WTC11 (cell line): ENCODE measurements at regions not wholly inside any gene's neighbourhood (a gene's known extent, or its start where the extent isn't known, plus 50 kb on each side); places are given as distances from the start of the nearest gene placed in this dataset.
"Not testable (repeated sequence)": the region's sequence is repeated elsewhere in the genome, so short reads cannot be mapped to it uniquely, and the experiment has no call there.

ENCODE experiments used
- ATAC-seq: fragments of 200-7000 bp; cut with Tn5 transposase; 2 replicates; pipeline ENCODE4 v1.10.0; 2021; ENCODE audit warnings: mild to moderate bottlenecking, moderate library complexity
- CTCF ChIA-PET: fragments of 300-600 bp; sonication (Branson Sonifier 250); formaldehyde crosslinking; loops from one replicate; lab custom pipeline; 2021; ENCODE audit warnings: antibody characterized with exemption; lab: Charles Lee
- POLR2A ChIA-PET: fragments of 350-600 bp; sonication (Branson Sonifier 250); formaldehyde crosslinking; loops from one replicate; lab custom pipeline; 2021; ENCODE audit warnings: antibody characterized with exemption; lab: Charles Lee
- DNase-seq: peaks from one replicate; pipeline ENCODE4 v3.0.0; 2021; ENCODE audit warnings: low spot score
- H3K27ac Mint-ChIP-seq: 2 replicates; pipeline ENCODE4 v1.8.0; 2021; ENCODE audit warnings: mixed read lengths
- H3K27me3 Mint-ChIP-seq: 2 replicates; pipeline ENCODE4 v1.8.0; 2021; ENCODE audit warnings: low read depth, mild to moderate bottlenecking, moderate library complexity, mixed read lengths
- H3K36me3 Mint-ChIP-seq: 2 replicates; pipeline ENCODE4 v1.8.0; 2021; ENCODE audit warnings: mixed read lengths
- H3K4me1 Mint-ChIP-seq: 2 replicates; pipeline ENCODE4 v1.8.0; 2022; ENCODE audit warnings: mixed read lengths
- H3K4me3 Mint-ChIP-seq: 2 replicates; pipeline ENCODE4 v1.8.0; 2021; ENCODE audit warnings: mild to moderate bottlenecking, moderate library complexity, mixed read lengths
- H3K9me3 Mint-ChIP-seq: 2 replicates; pipeline ENCODE4 v1.8.0; 2021; ENCODE audit warnings: mixed read lengths
- ARID4B ChIP-seq: sonication (generic); formaldehyde crosslinking; IDR thresholded peaks from 2 replicates; pipeline ENCODE4 v1.8.0; 2023; ENCODE audit warnings: missing genetic modification reagents, mild to moderate bottlenecking, borderline replicate concordance
- CTCF ChIP-seq: fragments of 200-600 bp; IDR thresholded peaks from 2 replicates; pipeline ENCODE4 v1.8.0; 2022; ENCODE audit warnings: antibody characterized with exemption
- ESRRA ChIP-seq: sonication (generic); formaldehyde crosslinking; IDR thresholded peaks from 2 replicates; pipeline ENCODE4 v1.8.1; 2022; ENCODE audit warnings: mild to moderate bottlenecking, missing genetic modification reagents, borderline replicate concordance
- FOXP4 ChIP-seq: sonication (generic); formaldehyde crosslinking; IDR thresholded peaks from 2 replicates; pipeline ENCODE4 v1.8.0; 2022; ENCODE audit warnings: mild to moderate bottlenecking, missing genetic modification reagents
- USF1 ChIP-seq: sonication (generic); formaldehyde crosslinking; IDR thresholded peaks from 2 replicates; pipeline ENCODE4 v1.8.0; 2022; ENCODE audit warnings: mild to moderate bottlenecking, missing genetic modification reagents
- USF2 ChIP-seq: sonication (generic); formaldehyde crosslinking; IDR thresholded peaks from 2 replicates; pipeline ENCODE4 v1.8.1; 2023; ENCODE audit warnings: mild to moderate bottlenecking, missing genetic modification reagents, moderate library complexity
- ZNF121 ChIP-seq: sonication (generic); formaldehyde crosslinking; IDR thresholded peaks from 2 replicates; pipeline ENCODE4 v1.8.0; 2023; ENCODE audit warnings: missing genetic modification reagents
- ZNF138 ChIP-seq: sonication (generic); formaldehyde crosslinking; conservative IDR thresholded peaks from 2 replicates; pipeline ENCODE4 v1.8.1; 2022; ENCODE audit warnings: mild to moderate bottlenecking, moderate library complexity, missing genetic modification reagents
- ZNF425 ChIP-seq: fragments of 250-450 bp; sonication (Bioruptor Pico); conservative IDR thresholded peaks from 2 replicates; pipeline ENCODE4 v1.9.0; 2021; ENCODE audit warnings: mild to moderate bottlenecking
- ZNF532 ChIP-seq: fragments of 250-450 bp; sonication (Bioruptor Pico); IDR thresholded peaks from 2 replicates; pipeline ENCODE4 v1.9.0; 2021; ENCODE audit warnings: mild to moderate bottlenecking, borderline replicate concordance
- TF ChIP-seq, protein P1 (sequence below): fragments of 250-450 bp; sonication (Bioruptor Pico); IDR thresholded peaks from 2 replicates; pipeline ENCODE4 v2.1.2; 2022; ENCODE audit warnings: mild to moderate bottlenecking, moderate library complexity

- POLR2A ChIA-PET: interaction anchor here (1.0 kb wide), 1 partner anchor 63 kb away, joined by 4 read pairs; no protein-coding TSS in a partner anchor
- peaks cover 18% of the 10 kb centered on the region for H3K36me3 Mint-ChIP-seq
These were observed 63.4 kb upstream of the VGLL4 start for GRCh38 chr3:11707084-11707483.

DNA sequence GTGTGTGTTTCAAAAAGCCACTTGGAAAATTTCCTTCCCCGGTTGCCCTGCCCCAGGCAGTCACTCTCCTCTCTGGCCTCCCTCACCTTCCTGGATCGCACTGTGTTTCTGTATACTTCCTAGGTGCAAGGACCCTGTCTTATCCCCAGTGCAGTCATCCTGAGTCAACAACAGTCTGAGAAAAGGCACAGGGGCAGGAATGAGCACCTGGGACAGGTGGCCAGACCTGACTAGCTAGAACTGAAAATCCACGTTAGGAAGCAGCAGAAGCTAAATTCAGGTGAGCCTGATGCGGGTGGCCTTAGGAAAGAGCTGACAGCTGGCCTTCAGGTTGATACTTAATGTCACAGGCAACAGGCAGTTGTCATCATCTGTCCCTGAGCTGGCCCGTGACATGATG is 62.9 kb upstream of the VGLL4 start:
- CTCF ChIA-PET: interaction anchor here (0.7 kb wide), 1 partner anchor 79 kb away, joined by 3 read pairs; no protein-coding TSS in a partner anchor

More at GRCh38 chr3:11707084-11707483, 63.4 kb upstream of the VGLL4 start:
- CTCF ChIA-PET: interaction anchor here (0.7 kb wide), 1 partner anchor 79 kb away, joined by 3 read pairs; no protein-coding TSS in a partner anchor
- H3K27me3 Mint-ChIP-seq, ATAC-seq, DNase-seq, H3K27ac Mint-ChIP-seq, H3K4me3 Mint-ChIP-seq: not testable (repeated sequence)
- TF ChIP-seq ZNF121: peak; percentile 43; the same call in 1 of the 2 replicates
- Mint-ChIP-seq H3K9me3 (peaks cover 13% of the 10 kb centered on the region), H3K4me1 (peaks cover 22% of the 10 kb centered on the region)

More for the DNA sequence above, 62.9 kb upstream of the VGLL4 start:
- POLR2A ChIA-PET: interaction anchor here (1.0 kb wide), 1 partner anchor 64 kb away, joined by 4 read pairs; no protein-coding TSS in a partner anchor
- Mint-ChIP-seq H3K36me3 (peaks cover 15% of the 10 kb centered on the region), H3K27ac (peak overlapping the region; percentile 19; the same call in 1 of the 2 replicates), H3K9me3 (peaks cover 13% of the 10 kb centered on the region), H3K4me1 (peaks cover 22% of the 10 kb centered on the region), H3K27me3 (no peaks in the 10 kb centered on the region), H3K4me3 (no peak overlapping the region)
- DNase-seq: no peak
- no peak for ATAC-seq
- TF ChIP-seq ZNF532 (CRISPR knock-in tag) (no peak), ARID4B (no peak), USF2 (CRISPR knock-in tag) (no peak), FOXP4 (CRISPR knock-in tag) (no peak), ESRRA (no peak), CTCF (no peak), ZNF138 (CRISPR knock-in tag) (no peak), USF1 (no peak), ZNF425 (CRISPR knock-in tag) (no peak)
- TF ChIP-seq, protein P1, sequence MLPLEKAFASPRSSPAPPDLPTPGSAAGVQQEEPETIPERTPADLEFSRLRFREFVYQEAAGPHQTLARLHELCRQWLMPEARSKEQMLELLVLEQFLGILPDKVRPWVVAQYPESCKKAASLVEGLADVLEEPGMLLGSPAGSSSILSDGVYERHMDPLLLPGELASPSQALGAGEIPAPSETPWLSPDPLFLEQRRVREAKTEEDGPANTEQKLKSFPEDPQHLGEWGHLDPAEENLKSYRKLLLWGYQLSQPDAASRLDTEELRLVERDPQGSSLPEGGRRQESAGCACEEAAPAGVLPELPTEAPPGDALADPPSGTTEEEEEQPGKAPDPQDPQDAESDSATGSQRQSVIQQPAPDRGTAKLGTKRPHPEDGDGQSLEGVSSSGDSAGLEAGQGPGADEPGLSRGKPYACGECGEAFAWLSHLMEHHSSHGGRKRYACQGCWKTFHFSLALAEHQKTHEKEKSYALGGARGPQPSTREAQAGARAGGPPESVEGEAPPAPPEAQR (CRISPR knock-in tag): no peak
